GM12878 (cell line): ENCODE measurements at regions not wholly inside any gene's neighbourhood (a gene's known extent, or its start where the extent isn't known, plus 50 kb on each side); places are given as distances from the start of the nearest gene placed in this dataset.

ENCODE experiments used
- CTCF ChIP-seq, 3 experiments: IDR thresholded peaks in 2 of 3; conservative IDR thresholded peaks in 1 of 3; 2 replicates each; pipeline ENCODE4 v1.5.1; 2011; ENCODE audit warnings: low read depth in 3 of 3, low read length in 3 of 3, mild to moderate bottlenecking in 3 of 3, control low read depth in 2 of 3, moderate library complexity in 2 of 3, inconsistent platforms in 1 of 3, mixed read lengths in 1 of 3; ENCODE audit not compliant: control insufficient read depth in 2 of 3, insufficient read depth in 1 of 3; ENCODE audit errors: extremely low read depth in 1 of 3
- MXI1 ChIP-seq: fragments of 150-350 bp; IDR thresholded peaks from 2 replicates; pipeline ENCODE4 v1.6.1; 2011; ENCODE audit warnings: low read depth, mild to moderate bottlenecking, inconsistent platforms, low read length, improper control_type of control experiment

GRCh38 chr12:96130396-96131059 lies 63.6 kb upstream of the ELK3 start:
- no peak for TF ChIP-seq CTCF (IDR thresholded peaks at IDR 0.05 in 2 of 3, conservative IDR thresholded peaks at IDR 0.05 in 1 of 3; ENCODE audit: control insufficient read depth in 2 of 3, extremely low read depth in 1 of 3, insufficient read depth in 1 of 3, low read depth in 3 of 3, low read length in 3 of 3)
- no peak for TF ChIP-seq MXI1
